Endothelial cell (in vitro differentiated cells): ENCODE measurements at regions not wholly inside any gene's neighbourhood (a gene's known extent, or its start where the extent isn't known, plus 50 kb on each side); places are given as distances from the start of the nearest gene placed in this dataset.

Experiments used
- DNase-seq: peaks from one replicate; pipeline ENCODE4 v3.0.0; 2021; ENCODE audit warnings: low spot score
- H3K27ac Mint-ChIP-seq: one replicate; pipeline ENCODE4 v1.8.0; 2021; ENCODE audit warnings: mixed read lengths, inconsistent platforms; ENCODE audit not compliant: unreplicated experiment
- H3K27me3 Mint-ChIP-seq: one replicate; pipeline ENCODE4 v1.8.0; 2021; ENCODE audit warnings: mild to moderate bottlenecking, moderate library complexity, mixed read lengths, inconsistent platforms; ENCODE audit not compliant: unreplicated experiment
- H3K36me3 Mint-ChIP-seq: one replicate; pipeline ENCODE4 v1.8.0; 2021; ENCODE audit warnings: mild to moderate bottlenecking, low read depth, mixed read lengths, inconsistent platforms; ENCODE audit not compliant: unreplicated experiment
- H3K4me1 Mint-ChIP-seq: one replicate; pipeline ENCODE4 v1.8.0; 2021; ENCODE audit warnings: mild to moderate bottlenecking, mixed read lengths, inconsistent platforms; ENCODE audit not compliant: unreplicated experiment
- H3K4me3 Mint-ChIP-seq: one replicate; pipeline ENCODE4 v1.8.0; 2021; ENCODE audit warnings: mild to moderate bottlenecking, mixed read lengths, inconsistent platforms; ENCODE audit not compliant: unreplicated experiment
- H3K9me3 Mint-ChIP-seq: one replicate; pipeline ENCODE4 v1.8.0; 2021; ENCODE audit warnings: mixed read lengths, inconsistent platforms; ENCODE audit not compliant: unreplicated experiment
- CTCF ChIP-seq: fragments of 200-600 bp; sonication (generic); IDR thresholded peaks from one replicate; pipeline ENCODE4 v1.5.0; 2021; ENCODE audit warnings: antibody characterized with exemption; ENCODE audit not compliant: unreplicated experiment

GRCh38 chr18:41504316-41504715 lies 450.7 kb upstream of the PIK3C3 start:
- no peak for TF ChIP-seq CTCF
- no peak overlapping the region for H3K27ac Mint-ChIP-seq
- no peak overlapping the region for H3K4me3 Mint-ChIP-seq
- H3K4me1 Mint-ChIP-seq: no peaks in the 10 kb centered on the region
- no peaks in the 10 kb centered on the region for H3K36me3 Mint-ChIP-seq
- DNase-seq: no peak
- H3K9me3 Mint-ChIP-seq: no peaks in the 10 kb centered on the region
- H3K27me3 Mint-ChIP-seq: peaks cover 4% of the 10 kb centered on the region

- Mint-ChIP-seq H3K36me3 (no peaks in the 10 kb centered on the region), H3K4me1 (no peaks in the 10 kb centered on the region), H3K9me3 (no peaks in the 10 kb centered on the region), H3K4me3 (no peak overlapping the region), H3K27ac (no peak overlapping the region), H3K27me3 (peaks cover 4% of the 10 kb centered on the region)
- DNase-seq: no peak
- no peak for TF ChIP-seq CTCF
Observed at GRCh38 chr18:41501848-41502247, 453.2 kb upstream of the PIK3C3 start.

- Mint-ChIP-seq H3K36me3 (no peaks in the 10 kb centered on the region), H3K9me3 (no peaks in the 10 kb centered on the region), H3K4me3 (no peak overlapping the region), H3K4me1 (no peaks in the 10 kb centered on the region), H3K27me3 (peaks cover 4% of the 10 kb centered on the region), H3K27ac (no peak overlapping the region)
- DNase-seq: no peak
- no peak for TF ChIP-seq CTCF
Observed at GRCh38 chr18:41499345-41499744, 455.7 kb upstream of the PIK3C3 start.

GRCh38 chr18:41490861-41491260 lies 464.2 kb upstream of the PIK3C3 start:
- Mint-ChIP-seq H3K27me3 (no peaks in the 10 kb centered on the region), H3K36me3 (no peaks in the 10 kb centered on the region), H3K27ac (no peak overlapping the region), H3K9me3 (no peaks in the 10 kb centered on the region), H3K4me1 (no peaks in the 10 kb centered on the region), H3K4me3 (no peak overlapping the region)
- DNase-seq: no peak
- TF ChIP-seq CTCF: no peak

GRCh38 chr18:41486575-41486974 lies 468.5 kb upstream of the PIK3C3 start:
- Mint-ChIP-seq H3K36me3 (no peaks in the 10 kb centered on the region), H3K4me3 (no peak overlapping the region), H3K4me1 (no peaks in the 10 kb centered on the region), H3K27me3 (no peaks in the 10 kb centered on the region), H3K27ac (no peak overlapping the region), H3K9me3 (no peaks in the 10 kb centered on the region)
- no peak for TF ChIP-seq CTCF
- DNase-seq: no peak
